Gastrocnemius medialis (tissue), 4 donors: ENCODE measurements at regions not wholly inside any gene's neighbourhood (a gene's known extent, or its start where the extent isn't known, plus 50 kb on each side); places are given as distances from the start of the nearest gene placed in this dataset.

ENCODE experiments used
- CTCF ChIP-seq, 5 experiments: fragments of 450-650 bp in 3 of 5; fragments of 200-600 bp in 2 of 5; sonication (generic) in 2 of 5; IDR thresholded peaks in 4 of 5; conservative IDR thresholded peaks in 1 of 5; 1 replicate in 4 of 5; 2 replicates in 1 of 5; pipeline ENCODE4 v1.5.1; 2016 to 2019; ENCODE audit warnings: antibody characterized with exemption in 5 of 5, mild to moderate bottlenecking in 3 of 5, moderate library complexity in 3 of 5
- POLR2A ChIP-seq, 2 donors: fragments of 450-650 bp; IDR thresholded peaks; one replicate each; pipeline ENCODE4 v1.6.1; 2017; ENCODE audit warnings: antibody characterized with exemption in 2 of 2, mild to moderate bottlenecking in 2 of 2, moderate library complexity in 2 of 2

- TF ChIP-seq CTCF (IDR thresholded peaks at IDR 0.05 in 4 of 5, conservative IDR thresholded peaks at IDR 0.05 in 1 of 5) (no peak), POLR2A (IDR thresholded peaks at IDR 0.05) (no peak)
Measured at GRCh38 chrX:13194291-13195103, 125.4 kb downstream of the ATXN3L start.
